D721Med (cell line): ENCODE measurements at regions not wholly inside any gene's neighbourhood (a gene's known extent, or its start where the extent isn't known, plus 50 kb on each side); places are given as distances from the start of the nearest gene placed in this dataset.

ENCODE experiments used
- DNase-seq: peaks from one replicate; pipeline ENCODE4 v3.0.0; 2011; ENCODE audit warnings: low spot score; ENCODE audit not compliant: insufficient read length
- FAIRE-seq: peaks from 2 replicates; lab custom pipeline; 2011; peaks lifted over from hg19 to GRCh38; lab: Jason Lieb, UNC
- CTCF ChIP-seq: IDR thresholded peaks from 2 replicates; pipeline ENCODE4 v1.5.1; 2012; ENCODE audit warnings: mild to moderate bottlenecking, control low read depth; ENCODE audit not compliant: insufficient read depth; ENCODE audit errors: missing control alignments

GRCh38 chr12:9380650-9381049 is 172.5 kb upstream of the PZP start:
- DNase-seq: no peak
- TF ChIP-seq CTCF: no peak
- FAIRE-seq: no peak

GRCh38 chr12:9379023-9379742 is 171.0 kb upstream of the PZP start:
- FAIRE-seq: no peak
- TF ChIP-seq CTCF: no peak

GRCh38 chr12:9378430-9378835 is 170.2 kb upstream of the PZP start:
- peak; percentile 24 for TF ChIP-seq CTCF
- DNase-seq: no peak

More at GRCh38 chr12:9379023-9379742, 171.0 kb upstream of the PZP start:
- no peak for DNase-seq

GRCh38 chr12:9372202-9372601 is 164.0 kb upstream of the PZP start:
- TF ChIP-seq CTCF: no peak
- no peak for DNase-seq
- FAIRE-seq: no peak

More at GRCh38 chr12:9378430-9378835, 170.2 kb upstream of the PZP start:
- FAIRE-seq: no peak

DNA sequence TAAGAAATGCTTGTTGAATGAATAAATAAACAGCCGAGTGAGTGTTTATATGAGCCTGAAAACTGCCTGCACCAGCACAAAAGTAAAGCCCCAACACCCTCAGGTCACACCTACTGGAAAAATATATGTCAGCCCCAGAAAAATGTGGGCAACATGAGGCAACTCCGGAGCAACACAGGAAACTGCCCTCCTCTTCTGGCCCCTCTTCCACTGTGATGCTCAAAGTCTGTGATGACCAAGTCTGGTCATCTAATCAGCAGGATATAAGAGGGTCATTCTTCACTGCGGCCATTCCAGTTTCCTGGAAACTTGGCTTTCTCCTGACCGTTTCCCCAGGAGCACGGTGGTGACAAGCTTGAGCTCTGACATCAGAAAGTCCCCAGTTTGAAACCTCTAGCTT is 159.6 kb upstream of the PZP start:
- TF ChIP-seq CTCF: no peak
- DNase-seq (no peak), FAIRE-seq (no peak)

GRCh38 chr12:9367201-9367600 is 159.0 kb upstream of the PZP start:
- DNase-seq: no peak
- no peak for TF ChIP-seq CTCF
- no peak for FAIRE-seq

- TF ChIP-seq CTCF: no peak
- FAIRE-seq: no peak
- DNase-seq: no peak
Observed at GRCh38 chr12:9365296-9365695, 157.1 kb upstream of the PZP start.
